Hematopoietic multipotent progenitor cell treated with erythropoietin and hydrocortisone succinate and interleukin-3 and kit ligand, for 4 days (in vitro differentiated cells): ENCODE measurements at regions not wholly inside any gene's neighbourhood (a gene's known extent, or its start where the extent isn't known, plus 50 kb on each side); places are given as distances from the start of the nearest gene placed in this dataset.

Experiments
- DNase-seq: peaks from one replicate; pipeline ENCODE4 v3.0.0-alpha.2; 2015

DNA sequence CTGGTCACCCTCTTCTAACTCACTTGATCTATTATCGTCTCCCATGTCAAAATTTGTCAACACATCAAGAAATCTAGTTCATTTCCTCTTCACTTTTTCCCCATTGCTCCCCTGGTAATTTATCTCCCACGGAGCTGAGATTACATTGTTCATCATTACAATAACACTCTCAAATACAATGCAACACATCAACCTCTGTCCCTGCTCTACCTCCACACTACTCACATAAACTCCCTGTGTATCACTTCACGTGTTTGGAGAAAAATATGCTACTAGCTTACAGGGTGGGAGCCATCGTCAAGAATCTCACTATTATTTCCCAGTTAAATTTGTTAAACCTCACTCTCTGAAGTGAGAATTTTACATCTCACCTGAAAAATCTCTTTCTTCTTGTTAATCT, 1006.4 kb downstream of the ARAP2 start:
- DNase-seq: no peak

DNA sequence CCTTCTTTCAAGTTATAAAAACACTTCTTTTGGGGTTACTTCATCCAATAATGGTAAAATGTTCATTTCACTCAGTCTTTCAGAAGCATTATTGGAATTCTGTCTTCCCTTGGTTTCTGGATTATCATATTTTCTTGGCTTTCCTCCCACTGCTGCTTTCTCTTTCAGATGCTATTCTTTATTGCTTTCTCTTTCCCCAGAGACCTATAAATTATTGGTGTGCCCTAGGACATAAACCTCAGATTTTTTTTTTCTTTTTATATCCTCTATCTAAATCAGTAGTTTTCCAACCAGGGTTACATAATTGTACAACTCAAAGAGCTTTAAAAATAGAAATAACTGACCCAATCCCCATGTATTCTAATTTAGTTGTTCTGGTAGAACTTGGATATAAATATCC, 1005.5 kb downstream of the ARAP2 start:
- no peak for DNase-seq

DNA sequence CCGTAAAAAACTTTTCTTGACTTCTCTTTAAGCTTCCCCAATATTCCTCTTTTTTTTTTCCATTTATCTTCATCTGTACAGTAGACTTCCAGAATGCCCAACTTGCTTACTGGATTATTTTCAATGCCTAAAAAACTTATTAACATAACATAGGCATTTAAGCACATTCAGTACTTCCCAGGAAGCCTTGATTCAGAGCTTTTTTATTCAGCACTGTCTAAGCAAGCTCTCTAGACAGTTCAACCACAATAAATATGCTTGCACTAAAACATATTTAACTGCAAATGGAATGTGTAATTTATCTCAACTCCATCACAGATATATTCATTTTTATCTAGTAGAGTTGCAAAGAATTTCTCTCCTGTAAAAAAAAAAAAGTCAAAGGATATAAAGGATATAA, 997.8 kb downstream of the ARAP2 start:
- DNase-seq: no peak

DNA sequence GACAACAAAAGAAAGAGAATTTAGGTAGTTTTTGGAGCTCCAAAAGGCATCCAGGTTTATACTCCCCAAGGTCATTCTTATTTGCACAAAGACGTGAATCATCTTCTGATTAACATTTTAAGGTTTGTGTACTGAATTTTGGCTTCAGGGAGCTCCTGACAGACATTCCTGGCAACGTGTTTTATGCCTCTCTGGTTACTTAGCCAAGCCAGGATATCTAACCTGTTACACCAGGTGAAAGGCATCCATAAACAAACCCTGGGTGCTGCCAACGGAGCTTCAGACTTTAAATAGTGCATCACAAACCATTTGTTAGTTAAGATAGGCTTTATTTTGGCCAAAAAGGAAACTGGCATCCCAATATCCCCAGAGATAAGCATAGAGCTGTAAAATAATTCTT, 997.3 kb downstream of the ARAP2 start:
- no peak for DNase-seq

DNA sequence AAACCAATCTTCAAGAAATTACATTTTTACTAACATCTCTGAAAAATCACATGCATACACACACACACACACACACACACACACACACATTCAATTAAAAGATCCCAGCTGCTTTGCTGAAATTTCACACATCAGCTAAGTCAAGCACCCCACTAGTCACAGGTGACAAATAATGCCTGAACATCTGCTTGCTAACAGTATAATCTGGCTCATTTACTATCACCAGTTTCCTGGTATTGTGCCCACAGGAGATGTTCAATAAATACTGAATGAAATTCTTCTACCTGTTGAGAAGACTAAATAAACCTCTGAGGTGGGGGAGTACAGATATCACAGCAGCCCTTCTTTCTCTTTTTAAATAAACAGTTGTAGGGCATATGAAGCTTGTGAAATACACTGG, 994.0 kb downstream of the ARAP2 start:
- DNase-seq: no peak

DNA sequence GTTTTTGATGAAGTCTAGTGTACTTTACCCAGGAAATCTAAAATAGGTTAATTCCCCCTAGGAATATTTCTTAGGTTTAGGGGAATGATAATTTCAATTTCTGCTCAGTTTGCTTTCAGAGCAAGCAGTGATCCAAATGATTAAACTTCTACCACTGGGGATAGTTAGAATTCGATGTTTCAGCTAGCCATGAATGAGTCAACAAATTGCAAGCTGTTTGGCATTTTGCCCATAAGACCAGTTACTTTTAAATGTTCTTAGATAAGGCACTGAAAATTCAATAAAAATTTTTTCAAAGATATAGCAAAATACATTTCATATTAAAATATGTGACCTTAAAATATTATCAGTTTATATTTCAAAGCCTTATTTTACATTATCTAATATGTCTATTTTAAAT, 993.6 kb downstream of the ARAP2 start:
- peak; percentile 16 for DNase-seq

DNA sequence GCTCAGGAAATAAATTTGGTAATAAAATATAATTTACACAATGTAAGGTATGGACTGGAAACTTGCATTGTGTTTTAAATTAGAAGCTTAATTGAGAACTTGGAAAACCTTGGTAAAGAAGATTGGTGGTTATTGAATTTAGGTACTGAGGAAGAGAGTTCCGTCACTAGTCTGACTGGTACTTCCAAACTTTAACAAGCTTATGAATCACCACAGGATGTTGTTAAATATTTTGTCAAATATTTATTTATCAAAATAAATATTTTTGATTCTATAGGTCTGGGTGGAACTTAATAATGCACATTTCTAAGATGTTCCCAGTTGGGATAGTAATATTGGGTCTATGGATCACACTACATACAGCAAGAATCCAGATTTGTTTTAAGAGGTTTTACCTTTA, 992.2 kb downstream of the ARAP2 start:
- no peak for DNase-seq

DNA sequence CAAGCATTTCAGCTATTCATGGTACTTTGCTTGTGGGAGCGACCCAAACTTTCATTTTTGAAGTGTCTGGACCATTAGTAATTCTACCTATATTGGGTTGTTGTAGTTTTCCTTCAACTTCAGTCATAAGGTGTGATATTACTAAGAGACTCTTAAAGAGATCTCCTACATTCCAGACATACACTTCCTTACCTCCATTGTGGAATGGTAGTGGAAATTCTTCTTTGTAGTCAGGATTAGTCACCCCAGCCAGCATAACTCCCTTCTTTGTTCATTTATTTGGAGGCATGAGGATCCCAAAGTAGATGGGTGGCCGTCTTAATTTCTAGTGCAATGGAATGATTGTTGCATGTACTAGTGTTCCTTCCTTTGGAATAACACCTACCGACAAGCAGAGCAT, 991.4 kb downstream of the ARAP2 start:
- no peak for DNase-seq

DNA sequence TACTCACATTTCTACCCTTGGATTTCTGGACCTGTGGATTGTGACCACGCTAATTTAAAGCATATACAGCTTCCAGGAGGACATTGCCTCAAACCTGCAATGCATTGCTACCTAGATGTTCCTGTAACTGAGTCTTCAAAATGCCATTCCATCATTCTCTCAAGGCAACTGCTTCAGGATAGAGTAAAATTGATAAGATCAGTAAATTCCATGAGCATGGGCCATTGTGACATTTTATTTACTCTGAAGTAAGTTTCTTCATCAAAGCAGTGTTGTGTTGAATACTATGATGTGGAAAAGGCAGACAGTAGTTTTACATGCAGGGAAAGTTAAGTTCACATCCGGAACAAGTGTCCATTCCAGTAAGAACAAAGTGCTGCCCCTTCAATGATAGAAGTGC, 991.0 kb downstream of the ARAP2 start:
- DNase-seq: no peak

DNA sequence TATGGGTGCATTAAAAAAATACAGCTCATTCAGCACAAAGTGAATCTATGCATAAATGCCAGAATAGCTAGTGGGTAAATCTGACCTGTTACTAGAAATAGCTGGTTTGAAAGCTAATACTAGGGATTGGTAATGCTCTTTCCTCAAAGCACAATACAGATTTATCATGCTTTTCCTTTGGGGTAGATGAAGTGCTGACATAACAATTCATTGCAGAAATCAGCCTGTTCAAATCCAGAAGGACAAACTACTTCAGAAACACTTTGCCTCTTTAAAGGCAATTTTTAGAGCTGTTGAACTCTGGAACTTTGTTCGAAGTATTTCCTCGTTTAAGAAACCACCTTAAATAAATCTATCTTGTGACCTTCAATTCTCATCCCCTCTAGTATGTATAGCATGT, 957.9 kb downstream of the ARAP2 start:
- no peak for DNase-seq

DNA sequence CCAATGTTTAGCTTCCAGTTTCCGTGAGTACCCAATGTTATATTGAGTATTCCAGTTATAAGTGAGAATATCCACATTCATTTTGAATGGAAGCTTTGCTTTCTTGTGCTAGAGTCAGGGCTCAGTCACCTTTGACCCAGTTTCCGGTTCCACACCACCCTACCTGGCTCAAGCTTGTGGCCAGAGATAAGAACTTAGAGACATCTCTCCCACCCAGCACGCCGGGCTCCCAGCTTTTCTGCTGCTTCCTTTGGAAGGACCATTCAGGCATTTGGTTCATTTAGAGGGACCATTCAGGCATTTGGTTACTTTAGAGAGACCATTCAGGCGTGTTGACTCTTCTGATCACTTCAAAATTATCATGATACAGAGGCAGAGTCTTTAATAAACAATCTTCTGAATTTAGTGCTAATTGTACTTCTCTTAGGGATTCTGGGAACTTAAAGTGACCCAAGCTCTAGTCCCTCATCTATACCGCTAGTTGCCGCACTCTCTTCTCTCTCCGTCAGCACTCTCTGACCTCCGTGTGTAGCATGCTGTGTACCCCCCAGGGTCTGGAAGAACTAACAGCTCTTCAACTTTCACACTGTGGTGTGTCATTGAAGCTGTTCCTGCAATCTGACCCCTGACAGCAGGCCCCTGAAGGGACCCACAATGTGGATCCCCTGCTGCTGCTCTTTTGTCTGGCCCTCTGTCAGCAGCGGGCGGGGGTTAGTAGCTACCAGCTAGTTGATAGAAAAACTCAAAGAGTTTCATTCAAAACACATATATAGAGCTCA, 943.1 kb downstream of the ARAP2 start:
- no peak for DNase-seq

DNA sequence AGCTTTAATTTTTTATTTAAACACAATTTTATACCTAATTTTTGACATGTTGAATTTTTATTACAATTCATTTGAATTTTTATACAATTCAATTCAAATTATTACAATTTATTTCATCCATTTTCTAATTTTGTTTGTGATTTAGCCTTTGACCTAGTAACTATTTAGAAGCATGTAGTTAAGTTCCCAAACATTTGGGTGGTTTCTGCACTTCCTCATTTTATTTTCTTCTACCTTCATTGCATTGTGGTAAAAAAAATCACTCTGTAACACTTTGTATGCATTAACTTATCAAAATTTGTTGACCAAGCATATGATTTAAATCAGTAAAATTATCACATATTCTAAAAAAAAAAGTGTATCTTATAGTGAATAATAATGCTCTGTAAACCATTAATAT, 928.9 kb downstream of the ARAP2 start:
- no peak for DNase-seq

DNA sequence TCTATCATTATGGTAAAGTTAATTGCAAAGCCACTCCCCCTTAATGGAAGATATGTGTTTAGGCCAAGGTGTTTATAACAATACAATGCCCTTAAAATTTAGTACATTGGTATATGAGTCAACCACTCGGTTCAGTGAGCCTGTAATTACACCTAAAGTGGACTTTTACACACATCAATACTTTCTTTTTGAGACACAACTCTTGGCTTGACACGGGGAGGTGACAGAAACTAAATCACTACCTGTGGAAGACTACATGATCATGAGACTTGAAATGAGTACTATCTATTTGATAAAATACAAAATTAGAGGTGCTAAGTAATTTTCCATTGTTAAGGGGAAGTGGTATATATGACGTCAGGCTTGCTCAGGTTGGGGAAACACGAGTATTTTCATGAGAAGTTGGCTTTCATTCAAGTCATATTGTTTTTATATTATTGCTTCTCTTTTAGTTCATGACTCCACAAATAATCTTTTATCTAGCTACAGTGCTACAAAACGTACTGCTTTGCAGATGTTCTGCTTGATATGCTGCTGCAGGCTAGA, 918.3 kb downstream of the ARAP2 start:
- no peak for DNase-seq

DNA sequence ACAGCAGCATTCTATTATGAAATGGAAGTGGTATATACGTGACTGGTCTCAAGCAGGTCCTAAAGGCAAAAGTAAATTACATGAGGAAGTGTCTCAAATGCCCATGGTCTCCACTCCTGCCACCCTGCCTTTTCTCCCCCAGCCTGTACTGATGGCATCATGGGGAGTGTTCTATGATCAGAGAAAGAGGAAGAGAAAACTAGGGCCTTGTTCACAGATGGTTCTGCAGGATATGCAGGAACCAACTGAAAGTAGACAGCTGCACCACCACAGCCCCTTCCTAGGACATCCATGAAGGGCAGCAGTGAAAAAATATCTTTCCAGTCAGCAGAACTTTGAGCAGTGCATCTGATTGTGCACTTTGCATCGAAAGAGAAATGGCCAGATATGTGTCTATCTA, 901.5 kb downstream of the ARAP2 start:
- peak; percentile 1 for DNase-seq

DNA sequence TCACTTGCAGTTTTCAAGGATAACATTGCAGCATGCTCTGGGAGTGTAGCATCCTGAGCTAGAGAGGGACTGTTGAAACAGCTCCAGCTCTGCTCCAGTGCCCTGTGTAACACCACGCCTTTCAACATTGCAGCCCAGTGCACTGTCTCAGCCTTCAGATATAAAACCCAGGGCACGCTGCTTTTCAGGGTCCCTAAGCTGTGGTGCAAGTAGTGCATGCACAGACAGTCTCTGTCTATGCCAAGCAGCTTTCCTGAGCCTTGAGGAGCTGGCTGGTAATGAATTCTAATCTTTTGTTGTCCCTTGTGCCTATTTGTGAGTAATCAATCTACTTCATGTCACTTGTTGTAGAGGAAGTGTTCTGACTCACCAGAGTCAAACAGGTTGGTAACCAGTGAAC, 897.0 kb downstream of the ARAP2 start:
- DNase-seq: no peak

DNA sequence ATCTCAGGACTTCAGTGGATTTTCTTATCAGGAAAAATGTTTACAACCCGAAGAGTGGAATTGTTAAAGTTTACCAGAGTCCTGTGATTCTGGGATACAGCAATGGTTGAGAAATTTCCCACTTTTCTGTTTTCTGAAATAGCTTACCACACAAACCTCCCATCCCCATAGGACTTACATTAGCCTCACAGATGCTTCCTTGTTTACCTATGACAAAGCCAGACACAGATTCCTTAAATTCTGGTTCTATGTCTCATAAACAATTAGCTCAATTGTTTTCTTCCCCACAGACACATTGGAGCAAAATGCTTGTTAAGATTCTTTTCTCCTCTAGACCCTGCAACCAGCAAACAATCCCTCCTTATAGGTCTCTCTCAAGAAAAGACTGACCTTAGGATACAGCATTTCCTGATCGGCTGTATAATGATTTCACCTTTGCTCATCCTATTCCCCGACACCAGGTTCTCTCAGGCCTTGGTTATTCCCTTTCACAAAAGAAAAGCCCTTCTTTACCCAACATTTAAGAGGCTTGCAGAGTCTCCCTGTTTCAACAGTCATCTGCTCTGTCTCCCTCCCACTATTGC, 886.2 kb downstream of the ARAP2 start:
- DNase-seq: no peak

DNA sequence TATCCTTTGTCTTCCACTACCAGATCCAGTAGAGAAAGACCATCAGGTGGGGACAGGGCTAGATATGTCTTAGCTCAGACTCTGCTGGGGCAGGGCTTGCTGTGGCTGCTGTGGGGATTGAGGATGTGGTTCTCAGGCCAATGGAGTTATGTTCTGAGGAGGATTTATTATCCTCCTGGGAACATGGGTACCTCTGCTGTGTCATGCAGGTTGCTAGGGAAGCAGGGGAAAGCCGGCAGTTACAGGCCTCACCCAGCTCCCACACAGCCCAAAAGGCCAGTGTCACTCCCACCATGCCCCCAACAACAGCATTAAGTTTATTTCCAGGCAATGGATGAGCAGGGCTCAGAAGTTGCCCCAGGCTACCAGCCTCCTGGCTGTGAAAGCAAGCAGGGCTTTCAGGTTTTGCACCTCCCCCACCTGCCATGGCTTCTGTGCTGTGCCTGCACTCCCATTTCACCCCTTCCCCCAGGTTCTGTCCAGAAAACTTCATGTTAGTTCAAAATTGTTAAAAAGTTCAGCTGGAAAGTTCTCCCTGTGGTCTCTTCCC, 879.9 kb downstream of the ARAP2 start:
- DNase-seq: no peak

DNA sequence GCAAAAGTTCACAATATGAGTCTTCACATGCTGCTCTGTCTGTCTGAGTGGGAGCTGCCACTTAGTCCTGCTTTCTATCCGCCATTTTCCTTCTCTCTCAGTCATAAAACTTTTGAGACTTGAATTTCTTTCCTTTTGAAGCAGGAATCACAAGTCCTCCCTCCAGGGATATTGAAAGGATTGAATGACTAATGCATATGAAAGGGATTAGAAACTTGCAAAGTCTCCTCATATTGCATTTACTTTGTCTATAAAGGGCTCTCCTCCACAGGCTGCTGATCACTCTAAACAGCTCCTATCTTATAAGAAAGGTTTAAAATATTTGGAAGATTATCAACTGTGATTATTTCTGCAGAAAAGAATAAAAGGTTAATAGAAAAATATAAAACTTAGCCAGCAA, 879.1 kb downstream of the ARAP2 start:
- DNase-seq: no peak

DNA sequence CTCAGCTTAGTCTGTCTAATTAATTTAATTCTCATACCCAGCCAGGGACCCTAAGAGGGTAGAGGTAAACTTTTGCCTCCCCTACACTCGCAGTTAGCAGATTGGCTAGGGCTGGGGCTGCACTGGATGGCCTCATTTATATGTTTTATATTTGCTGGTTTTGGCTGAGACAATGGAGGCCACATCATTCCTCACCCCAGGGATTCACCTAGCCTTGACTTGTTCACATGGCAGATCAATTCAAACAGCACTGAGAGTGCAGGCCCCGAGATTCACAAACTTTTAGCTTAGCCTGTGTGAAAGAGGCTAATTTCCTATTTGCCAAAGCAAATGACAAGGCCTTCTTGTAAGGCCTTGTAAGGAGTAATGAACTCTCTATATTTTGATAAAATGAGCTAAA, 844.4 kb downstream of the ARAP2 start:
- no peak for DNase-seq

DNA sequence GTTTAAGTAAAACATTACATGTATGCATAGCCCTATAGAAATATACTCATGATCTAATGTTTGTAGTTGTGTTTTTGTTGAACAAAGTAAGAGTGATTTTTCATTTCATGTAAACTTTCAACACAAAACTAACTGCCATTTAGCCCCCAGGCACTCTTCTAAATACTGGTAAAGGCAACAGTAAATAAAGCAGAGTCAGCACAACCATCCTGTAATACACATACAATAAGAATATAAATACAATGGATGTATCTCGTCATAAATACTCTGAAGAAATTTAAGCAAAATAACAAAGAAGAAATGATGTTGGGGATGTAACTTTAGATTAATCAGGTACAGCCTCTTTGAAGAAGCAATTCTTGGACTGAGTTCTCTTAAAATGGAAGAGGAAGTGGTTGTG, 821.2 kb downstream of the ARAP2 start:
- no peak for DNase-seq

DNA sequence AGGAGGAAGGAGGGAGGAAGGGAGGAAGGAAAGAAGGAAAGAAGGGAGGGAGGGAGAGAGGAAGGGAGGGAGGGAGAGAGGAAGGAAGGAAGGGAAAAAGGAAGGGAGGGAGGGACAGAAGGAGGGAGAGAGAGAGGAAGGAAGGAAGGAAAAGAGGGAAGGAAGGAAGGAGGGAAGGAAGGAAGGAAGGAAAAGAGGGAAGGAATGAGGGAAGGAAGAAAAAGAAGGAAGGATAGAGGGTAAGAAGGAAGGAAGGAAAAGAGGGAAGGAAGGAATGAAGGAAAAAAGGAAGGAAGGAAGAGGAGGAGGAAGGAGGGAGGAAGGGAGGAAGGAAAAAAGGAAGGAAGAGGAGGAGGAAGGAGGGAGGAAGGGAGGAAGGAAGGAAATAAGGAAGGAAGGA, 796.8 kb downstream of the ARAP2 start:
- DNase-seq: no peak

DNA sequence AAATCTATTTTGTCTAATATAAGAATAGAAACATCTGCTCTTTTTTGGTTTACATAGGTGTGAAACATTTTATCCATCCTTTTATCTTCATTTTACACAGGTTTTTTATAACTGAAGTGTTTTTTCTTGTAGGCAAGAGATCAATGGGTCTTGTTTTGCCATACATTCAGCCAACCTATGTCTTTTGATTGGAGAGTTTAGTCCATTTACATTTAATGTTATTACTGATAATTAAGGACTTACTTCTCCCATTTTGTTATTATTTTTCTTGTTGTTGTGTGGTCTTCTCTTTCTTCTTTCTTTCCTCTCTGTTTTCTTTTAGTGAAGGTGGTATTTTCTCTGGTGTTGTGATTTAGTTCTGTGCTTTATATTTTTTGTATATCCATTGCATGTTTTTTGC, 785.3 kb downstream of the ARAP2 start:
- DNase-seq: no peak

DNA sequence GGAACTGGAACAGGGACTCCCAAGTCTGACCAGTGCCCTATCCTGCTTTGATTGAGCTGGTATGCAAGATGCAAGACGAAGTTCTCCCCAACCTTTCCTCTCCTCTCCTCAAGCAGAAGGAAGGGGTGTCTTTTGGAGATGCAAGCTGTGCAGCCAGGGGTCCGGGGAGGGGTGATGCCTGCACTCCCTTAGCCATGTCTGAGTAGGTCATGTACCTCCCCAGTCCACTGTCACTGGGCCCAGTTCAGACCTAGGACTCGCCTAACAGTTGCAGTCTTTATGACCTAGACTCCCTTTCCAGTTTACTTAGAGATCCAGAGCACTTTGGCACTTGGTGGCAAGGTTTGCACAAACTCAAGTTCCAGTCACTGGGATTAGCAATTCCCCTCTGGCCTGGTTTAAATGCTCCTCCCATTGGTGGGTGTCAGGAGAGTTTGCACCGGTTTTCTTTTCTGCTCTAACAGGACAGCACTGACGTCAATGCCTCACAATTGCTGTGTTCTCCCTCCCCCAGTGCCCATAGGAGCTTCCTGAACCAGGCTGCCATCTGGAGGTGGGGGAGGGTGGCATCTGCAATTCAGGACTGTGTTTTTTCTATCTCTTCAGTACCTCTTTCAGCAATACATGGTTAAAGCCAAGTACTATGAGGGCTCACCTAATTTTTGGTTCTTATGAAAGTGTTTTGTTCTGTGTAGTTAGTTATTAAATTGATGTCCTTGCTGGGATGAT, 782.2 kb downstream of the ARAP2 start:
- DNase-seq: peak; percentile 7
